HG02981 (cell line): ENCODE measurements at regions not wholly inside any gene's neighbourhood (a gene's known extent, or its start where the extent isn't known, plus 50 kb on each side); places are given as distances from the start of the nearest gene placed in this dataset.

Experiments
- ATAC-seq: cut with Tn5 transposase; IDR thresholded peaks from one replicate; pipeline ENCODE4 v1.9.1; 2021; ENCODE audit warnings: mild to moderate bottlenecking, moderate library complexity; ENCODE audit not compliant: unreplicated experiment

- ATAC-seq = no peak
Measured at GRCh38 chr15:47570881-47571640, 146.2 kb upstream of the SEMA6D start.

- ATAC-seq = no peak
Measured at GRCh38 chr15:47573673-47574072, 143.6 kb upstream of the SEMA6D start.

- ATAC-seq = no peak
Measured at GRCh38 chr15:47577000-47577399, 140.3 kb upstream of the SEMA6D start.

GRCh38 chr15:47577461-47577860 is 139.8 kb upstream of the SEMA6D start:
- no peak for ATAC-seq

- ATAC-seq = no peak
Measured at GRCh38 chr15:47582233-47582632, 135.1 kb upstream of the SEMA6D start.

GRCh38 chr15:47584316-47584715 is 133.0 kb upstream of the SEMA6D start:
- no peak for ATAC-seq

- ATAC-seq = no peak
Measured at GRCh38 chr15:47586653-47587224, 130.6 kb upstream of the SEMA6D start.

GRCh38 chr15:47587940-47588802 is 129.1 kb upstream of the SEMA6D start:
- no peak for ATAC-seq

- no peak for ATAC-seq
Measured at GRCh38 chr15:47588958-47589357, 128.3 kb upstream of the SEMA6D start.

- no peak for ATAC-seq
Measured at GRCh38 chr15:47598996-47599395, 118.3 kb upstream of the SEMA6D start.

GRCh38 chr15:47599806-47600205 is 117.5 kb upstream of the SEMA6D start:
- no peak for ATAC-seq

- ATAC-seq = no peak
Measured at GRCh38 chr15:47602121-47602520, 115.2 kb upstream of the SEMA6D start.

- no peak for ATAC-seq
Measured at GRCh38 chr15:47603026-47603425, 114.3 kb upstream of the SEMA6D start.

- ATAC-seq = no peak
Measured at GRCh38 chr15:47607695-47608094, 109.6 kb upstream of the SEMA6D start.

- no peak for ATAC-seq
Measured at GRCh38 chr15:47609693-47610092, 107.6 kb upstream of the SEMA6D start.

GRCh38 chr15:47610736-47611135 is 106.6 kb upstream of the SEMA6D start:
- ATAC-seq = no peak

GRCh38 chr15:47614360-47615011 is 102.8 kb upstream of the SEMA6D start:
- no peak for ATAC-seq

- ATAC-seq = no peak
Measured at GRCh38 chr15:47616876-47617275, 100.4 kb upstream of the SEMA6D start.

- ATAC-seq = no peak
Measured at GRCh38 chr15:47618241-47618640, 99.1 kb upstream of the SEMA6D start.

GRCh38 chr15:47620960-47621681 is 96.2 kb upstream of the SEMA6D start:
- no peak for ATAC-seq

GRCh38 chr15:47622055-47622454 is 95.2 kb upstream of the SEMA6D start:
- ATAC-seq = no peak
